ENCODE measurements at regions not wholly inside any gene's neighbourhood (a gene's known extent, or its start where the extent isn't known, plus 50 kb on each side); places are given as distances from the start of the nearest gene placed in this dataset.

DNA sequence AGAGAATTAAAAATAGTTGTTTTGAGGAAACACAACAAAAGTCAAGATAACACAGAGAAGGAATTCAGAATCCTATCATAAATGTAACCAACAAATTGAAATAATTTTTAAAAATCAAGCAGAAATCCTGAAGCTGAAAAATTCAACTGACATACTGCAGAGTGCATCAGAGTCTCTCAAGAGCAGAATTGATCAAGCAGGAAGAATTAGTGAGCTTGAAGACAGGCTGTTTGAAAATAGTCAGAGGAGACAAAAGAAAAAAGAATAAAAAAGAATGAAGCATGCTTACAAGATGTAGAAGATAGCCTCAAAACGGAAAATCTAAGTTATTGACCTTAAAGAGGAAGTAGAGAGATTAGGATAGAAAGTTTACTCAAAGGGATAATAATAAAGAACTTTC lies 65.8 kb upstream of the PPP2R5C start:
- TF ChIP-seq, protein P1, sequence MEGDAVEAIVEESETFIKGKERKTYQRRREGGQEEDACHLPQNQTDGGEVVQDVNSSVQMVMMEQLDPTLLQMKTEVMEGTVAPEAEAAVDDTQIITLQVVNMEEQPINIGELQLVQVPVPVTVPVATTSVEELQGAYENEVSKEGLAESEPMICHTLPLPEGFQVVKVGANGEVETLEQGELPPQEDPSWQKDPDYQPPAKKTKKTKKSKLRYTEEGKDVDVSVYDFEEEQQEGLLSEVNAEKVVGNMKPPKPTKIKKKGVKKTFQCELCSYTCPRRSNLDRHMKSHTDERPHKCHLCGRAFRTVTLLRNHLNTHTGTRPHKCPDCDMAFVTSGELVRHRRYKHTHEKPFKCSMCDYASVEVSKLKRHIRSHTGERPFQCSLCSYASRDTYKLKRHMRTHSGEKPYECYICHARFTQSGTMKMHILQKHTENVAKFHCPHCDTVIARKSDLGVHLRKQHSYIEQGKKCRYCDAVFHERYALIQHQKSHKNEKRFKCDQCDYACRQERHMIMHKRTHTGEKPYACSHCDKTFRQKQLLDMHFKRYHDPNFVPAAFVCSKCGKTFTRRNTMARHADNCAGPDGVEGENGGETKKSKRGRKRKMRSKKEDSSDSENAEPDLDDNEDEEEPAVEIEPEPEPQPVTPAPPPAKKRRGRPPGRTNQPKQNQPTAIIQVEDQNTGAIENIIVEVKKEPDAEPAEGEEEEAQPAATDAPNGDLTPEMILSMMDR (conservative IDR thresholded peaks at IDR 0.05), result no peak
- TF ChIP-seq ZFX (IDR thresholded peaks at IDR 0.05), result no peak

Measured in C4-2B (cell line).